ENCODE measurements at regions not wholly inside any gene's neighbourhood (a gene's known extent, or its start where the extent isn't known, plus 50 kb on each side); places are given as distances from the start of the nearest gene placed in this dataset.
"Not testable (repeated sequence)": the region's sequence is repeated elsewhere in the genome, so short reads cannot be mapped to it uniquely, and the experiment has no call there.

- no peak for DNase-seq
Measured at GRCh38 chr10:29713450-29713849, 78.7 kb upstream of the SVIL start.

GRCh38 chr10:29712108-29712507 is 77.3 kb upstream of the SVIL start:
- DNase-seq: no peak

GRCh38 chr10:29710128-29710527 is 75.4 kb upstream of the SVIL start:
- no peak for DNase-seq

- no peak for DNase-seq
Measured at GRCh38 chr10:29709484-29710002, 74.8 kb upstream of the SVIL start.

- DNase-seq: no peak
Measured at GRCh38 chr10:29703271-29703670, 68.5 kb upstream of the SVIL start.

- peak in 2 of 6 experiments; percentile 18 to 19 for DNase-seq
Measured at GRCh38 chr10:29702273-29703164, 67.7 kb upstream of the SVIL start.

- DNase-seq: no peak
Measured at GRCh38 chr10:29701306-29701705, 66.5 kb upstream of the SVIL start.

- no peak for DNase-seq
Measured at GRCh38 chr10:29699621-29700020, 64.8 kb upstream of the SVIL start.

- no peak for DNase-seq
Measured at GRCh38 chr10:29698773-29699490, 64.2 kb upstream of the SVIL start.

- DNase-seq: not testable (repeated sequence)
Measured at GRCh38 chr10:29696581-29696980, 61.8 kb upstream of the SVIL start.

- no peak for DNase-seq
Measured at GRCh38 chr10:29694121-29694520, 59.4 kb upstream of the SVIL start.

- no peak for DNase-seq
Measured at GRCh38 chr10:29692121-29692539, 57.4 kb upstream of the SVIL start.

- no peak for DNase-seq
Measured at GRCh38 chr10:29691564-29692072, 56.8 kb upstream of the SVIL start.

GRCh38 chr10:29689001-29689400 is 54.2 kb upstream of the SVIL start:
- DNase-seq: no peak

GRCh38 chr10:29688230-29688661 is 53.5 kb upstream of the SVIL start:
- DNase-seq: no peak

- DNase-seq: no peak
Measured at GRCh38 chr10:29687421-29688164, 52.8 kb upstream of the SVIL start.

GRCh38 chr10:29685506-29685905 is 50.7 kb upstream of the SVIL start:
- DNase-seq: no peak

All from stimulated activated naive CD4-positive, alpha-beta T cell (primary cell).